Testis (tissue), 2 donors: ENCODE measurements at regions not wholly inside any gene's neighbourhood (a gene's known extent, or its start where the extent isn't known, plus 50 kb on each side); places are given as distances from the start of the nearest gene placed in this dataset.

Source experiments
- DNase-seq: peaks from one replicate; pipeline ENCODE4 v3.0.0-alpha.2; 2019
- H3K27ac ChIP-seq, 2 donors: fragments of 200-600 bp; sonication (generic); one replicate each; pipeline ENCODE4 v1.5.1; 2019
- H3K27me3 ChIP-seq: fragments of 200-600 bp; sonication (generic); one replicate; pipeline ENCODE4 v1.5.1; 2019
- H3K36me3 ChIP-seq: fragments of 200-600 bp; sonication (generic); one replicate; pipeline ENCODE4 v1.5.1; 2017; ENCODE audit warnings: low read depth; ENCODE audit errors: missing control alignments
- H3K4me1 ChIP-seq: fragments of 200-600 bp; sonication (generic); one replicate; pipeline ENCODE4 v1.5.1; 2019
- H3K4me3 ChIP-seq, 2 donors: fragments of 200-600 bp; sonication (generic); one replicate each; pipeline ENCODE4 v1.5.1; 2017 to 2019
- H3K9me3 ChIP-seq: fragments of 200-600 bp; sonication (generic); one replicate; pipeline ENCODE4 v1.5.1; 2017
- POLR2A ChIP-seq: fragments of 450-650 bp; IDR thresholded peaks from one replicate; pipeline ENCODE4 v1.6.1; 2017; ENCODE audit warnings: antibody characterized with exemption, mild to moderate bottlenecking, moderate library complexity
- WGBS, 2 donors: methylation state at CpG; one replicate each; pipeline ENCODE4 v1.1.5; 2018; 5-methylcytosine and 5-hydroxymethylcytosine counted together
- intact Hi-C: fragments of 100-400 bp; cut with DNase I; formaldehyde crosslinking; loops from one replicate; pipeline ENCODE4 v1.15.1; 2023; ENCODE audit warnings: low total_unique reads
- TF ChIP-seq, protein P1 (sequence below), 3 experiments: fragments of 450-650 bp in 2 of 3; fragments of 200-600 bp in 1 of 3; sonication (generic) in 1 of 3; IDR thresholded peaks; one replicate each; pipeline ENCODE4 v1.5.1; 2016 to 2019; ENCODE audit warnings: antibody characterized with exemption in 3 of 3, mild to moderate bottlenecking in 2 of 3, moderate library complexity in 1 of 3

DNA sequence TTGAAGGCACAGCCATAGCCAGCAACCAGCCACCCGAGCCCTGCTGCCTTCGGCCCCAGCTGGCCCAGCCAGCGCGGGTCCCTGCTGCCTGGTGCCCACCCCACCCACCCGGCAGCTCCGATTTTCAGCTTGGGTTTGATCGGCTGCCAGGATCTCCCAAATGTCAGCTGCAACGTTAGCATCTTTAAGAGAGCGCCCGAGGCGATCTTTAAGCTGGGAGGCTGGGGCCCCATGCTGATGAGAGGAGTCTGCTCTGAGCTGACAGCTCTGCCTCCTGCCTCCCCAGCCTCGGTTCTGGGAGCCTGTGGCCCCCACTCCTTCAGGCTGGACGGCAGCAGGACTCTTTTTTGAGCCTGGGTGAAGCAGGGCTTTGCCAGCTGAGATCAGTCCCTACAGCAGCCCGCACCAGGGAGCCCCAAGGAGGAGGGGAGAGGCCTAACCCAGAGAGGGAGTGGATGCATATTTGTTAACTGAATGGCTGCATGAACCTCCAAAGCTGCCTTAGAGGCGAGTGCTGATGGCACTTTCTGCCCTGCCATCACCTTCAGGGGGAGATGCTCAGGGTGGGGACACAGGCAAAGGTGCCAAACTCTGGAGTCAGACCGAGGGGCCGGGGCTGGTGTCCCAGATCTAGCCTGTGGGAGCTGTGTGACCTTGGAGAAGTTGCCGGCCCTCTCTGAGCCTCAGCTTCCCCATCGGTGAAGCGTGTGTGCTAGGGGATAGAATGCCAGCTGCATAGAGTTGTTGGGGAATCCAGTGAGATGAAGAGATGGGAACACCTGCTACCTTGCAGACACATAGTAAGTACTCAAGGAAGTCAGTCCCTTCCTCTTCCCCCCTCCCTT lies 165.5 kb downstream of the C9orf50 start:
- 62 to 70% methylated on average over 12 to 20 of the region's 20 CpGs for WGBS, 2 donors
- H3K27me3 ChIP-seq, result no peaks in the 10 kb centered on the region
- H3K9me3 ChIP-seq, result no peaks in the 10 kb centered on the region
- H3K4me1 ChIP-seq, result peaks cover 45% of the 10 kb centered on the region
- H3K36me3 ChIP-seq, result no peaks in the 10 kb centered on the region
- no peak overlapping the region for H3K4me3 ChIP-seq
- intact Hi-C loops, result no loop called here
- DNase-seq, result no peak
- no peak for TF ChIP-seq POLR2A
- TF ChIP-seq, protein P1, sequence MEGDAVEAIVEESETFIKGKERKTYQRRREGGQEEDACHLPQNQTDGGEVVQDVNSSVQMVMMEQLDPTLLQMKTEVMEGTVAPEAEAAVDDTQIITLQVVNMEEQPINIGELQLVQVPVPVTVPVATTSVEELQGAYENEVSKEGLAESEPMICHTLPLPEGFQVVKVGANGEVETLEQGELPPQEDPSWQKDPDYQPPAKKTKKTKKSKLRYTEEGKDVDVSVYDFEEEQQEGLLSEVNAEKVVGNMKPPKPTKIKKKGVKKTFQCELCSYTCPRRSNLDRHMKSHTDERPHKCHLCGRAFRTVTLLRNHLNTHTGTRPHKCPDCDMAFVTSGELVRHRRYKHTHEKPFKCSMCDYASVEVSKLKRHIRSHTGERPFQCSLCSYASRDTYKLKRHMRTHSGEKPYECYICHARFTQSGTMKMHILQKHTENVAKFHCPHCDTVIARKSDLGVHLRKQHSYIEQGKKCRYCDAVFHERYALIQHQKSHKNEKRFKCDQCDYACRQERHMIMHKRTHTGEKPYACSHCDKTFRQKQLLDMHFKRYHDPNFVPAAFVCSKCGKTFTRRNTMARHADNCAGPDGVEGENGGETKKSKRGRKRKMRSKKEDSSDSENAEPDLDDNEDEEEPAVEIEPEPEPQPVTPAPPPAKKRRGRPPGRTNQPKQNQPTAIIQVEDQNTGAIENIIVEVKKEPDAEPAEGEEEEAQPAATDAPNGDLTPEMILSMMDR (IDR thresholded peaks at IDR 0.05), result no peak
- H3K27ac ChIP-seq, result no peak overlapping the region

DNA sequence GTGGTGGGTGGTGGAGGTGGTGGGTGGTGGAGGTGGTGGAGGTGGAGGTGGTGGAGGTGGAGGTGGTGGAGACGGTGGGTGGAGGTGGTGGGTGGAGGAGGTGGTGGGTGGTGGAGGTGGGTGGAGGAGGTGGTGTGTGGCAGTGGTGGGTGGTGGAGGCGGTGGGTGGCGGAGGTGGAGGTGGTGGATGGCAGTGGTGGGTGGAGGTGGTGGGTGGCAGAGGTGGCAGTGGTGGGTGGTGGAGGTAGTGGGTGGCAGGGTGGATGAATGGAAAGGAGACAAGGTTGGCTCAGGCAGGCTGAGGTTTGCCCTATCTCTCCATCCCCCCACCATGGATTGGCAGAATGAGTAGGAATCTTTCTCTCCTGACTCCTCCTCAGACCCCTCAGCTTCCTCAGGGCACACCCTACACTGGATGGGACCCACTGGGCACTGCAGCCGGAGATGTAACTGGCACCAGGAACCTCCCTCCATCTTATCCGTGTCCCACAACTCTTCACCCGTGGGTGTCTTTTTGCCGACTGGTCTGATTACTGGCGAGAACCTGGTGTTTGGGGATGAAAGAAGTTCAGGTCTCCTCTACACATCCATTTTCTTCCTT lies 166.3 kb downstream of the C9orf50 start:
- no peak overlapping the region for H3K27ac ChIP-seq
- 88 to 95% methylated on average over 8 of the region's 8 CpGs for WGBS, 2 donors

DNA sequence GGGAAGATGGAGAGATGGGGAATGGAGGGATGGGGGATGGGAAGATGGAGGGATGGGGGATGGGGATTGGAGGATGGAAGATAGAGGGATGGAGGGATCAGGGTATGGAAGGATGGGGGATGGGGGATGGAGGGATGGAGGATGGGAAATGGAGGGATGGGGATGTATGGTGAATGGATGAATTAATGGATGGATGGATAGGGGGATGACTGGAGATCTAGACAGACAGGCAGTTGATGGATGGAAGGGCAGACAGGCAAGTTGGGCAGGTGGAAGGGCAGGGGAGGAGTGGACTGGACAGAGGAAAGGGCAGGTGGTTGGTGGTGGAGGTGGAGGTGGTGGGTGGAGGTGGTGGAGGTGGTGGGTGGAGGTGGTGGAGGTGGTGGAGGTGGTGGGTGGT lies 167.2 kb downstream of the C9orf50 start:
- no peak for TF ChIP-seq POLR2A
- TF ChIP-seq, protein P1 (IDR thresholded peaks at IDR 0.05), result no peak
- no peaks in the 10 kb centered on the region for H3K9me3 ChIP-seq
- H3K27ac ChIP-seq, result no peak overlapping the region
- no peaks in the 10 kb centered on the region for H3K36me3 ChIP-seq
- H3K27me3 ChIP-seq, result no peaks in the 10 kb centered on the region
- no peak overlapping the region for H3K4me3 ChIP-seq
- intact Hi-C loops, result no loop called here
- H3K4me1 ChIP-seq, result peaks cover 30% of the 10 kb centered on the region
- no peak for DNase-seq

More for the DNA sequence above, 166.3 kb downstream of the C9orf50 start:
- Histone ChIP-seq H3K4me1 (peaks cover 39% of the 10 kb centered on the region), H3K4me3 (no peak overlapping the region), H3K27me3 (no peaks in the 10 kb centered on the region), H3K9me3 (no peaks in the 10 kb centered on the region), H3K36me3 (no peaks in the 10 kb centered on the region)
- no peak for DNase-seq
- intact Hi-C loops, result no loop called here
- TF ChIP-seq, protein P1 (IDR thresholded peaks at IDR 0.05), result no peak
- no peak for TF ChIP-seq POLR2A

DNA sequence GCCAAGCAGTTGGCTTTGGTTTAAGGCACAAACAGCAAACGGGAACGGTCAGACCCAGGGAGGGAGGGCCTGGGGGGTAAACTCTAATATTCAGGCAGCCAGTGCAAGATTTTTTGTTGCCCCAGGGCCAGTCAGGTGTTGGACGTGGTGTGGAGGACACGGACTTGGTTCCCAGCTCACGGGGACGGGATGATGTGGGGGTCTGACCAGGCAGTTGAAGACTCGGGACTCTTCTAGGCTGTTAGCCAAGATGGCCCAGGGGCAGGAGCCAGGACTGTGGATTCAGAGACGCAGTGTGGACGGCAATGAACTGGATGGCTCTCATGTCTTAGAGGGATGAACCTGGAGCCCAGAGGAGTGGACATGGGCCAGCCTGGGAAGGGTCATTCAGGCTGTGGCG lies 169.2 kb downstream of the C9orf50 start:
- TF ChIP-seq, protein P1 (IDR thresholded peaks at IDR 0.05), result no peak
- TF ChIP-seq POLR2A, result no peak
- H3K4me3 ChIP-seq, result no peak overlapping the region
- intact Hi-C loops, result no loop called here
- no peaks in the 10 kb centered on the region for H3K36me3 ChIP-seq
- peak overlapping the region; percentile 94 for H3K27ac ChIP-seq
- peaks cover 21% of the 10 kb centered on the region for H3K4me1 ChIP-seq
- no peak for DNase-seq
- WGBS, 2 donors, result 29 to 57% methylated on average over 10 of the region's 10 CpGs
- H3K9me3 ChIP-seq, result no peaks in the 10 kb centered on the region
- no peaks in the 10 kb centered on the region for H3K27me3 ChIP-seq
